ENCODE measurements at regions not wholly inside any gene's neighbourhood (a gene's known extent, or its start where the extent isn't known, plus 50 kb on each side); places are given as distances from the start of the nearest gene placed in this dataset.
"Not testable (repeated sequence)": the region's sequence is repeated elsewhere in the genome, so short reads cannot be mapped to it uniquely, and the experiment has no call there.

GRCh38 chr5:96318569-96319110, 114.4 kb downstream of the PCSK1 start:
- no peak overlapping the region for H3K4me3 ChIP-seq (ENCODE audit: low read depth, poor library complexity, severe bottlenecking)
- intact Hi-C loops (cut with DNase I; ENCODE audit: low total_unique reads), result no loop called here
- no peak for DNase-seq (ENCODE audit: low spot score in 2 of 2)
- 82 to 94% methylated on average over 1 of the region's 1 CpG for WGBS, 2 donors
- no peak for TF ChIP-seq CTCF (IDR thresholded peaks at IDR 0.05)
- TF ChIP-seq POLR2A (IDR thresholded peaks at IDR 0.05), result no peak

GRCh38 chr5:96317945-96318344, 115.1 kb downstream of the PCSK1 start:
- 87 to 88% methylated on average over 3 of the region's 3 CpGs for WGBS, 2 donors
- TF ChIP-seq POLR2A (IDR thresholded peaks at IDR 0.05), result no peak
- no peak overlapping the region for H3K4me3 ChIP-seq (ENCODE audit: low read depth, poor library complexity, severe bottlenecking)
- no peak for DNase-seq (ENCODE audit: low spot score in 2 of 2)
- intact Hi-C loops (cut with DNase I; ENCODE audit: low total_unique reads), result no loop called here

GRCh38 chr5:96316487-96316886, 116.6 kb downstream of the PCSK1 start:
- 49 to 59% methylated on average over 2 of the region's 2 CpGs for WGBS, 2 donors
- TF ChIP-seq POLR2A (IDR thresholded peaks at IDR 0.05) (no peak), CTCF (IDR thresholded peaks at IDR 0.05) (no peak)
- no peak overlapping the region for H3K4me3 ChIP-seq (ENCODE audit: low read depth, poor library complexity, severe bottlenecking)
- DNase-seq (ENCODE audit: low spot score in 2 of 2), result no peak
- intact Hi-C loops (cut with DNase I; ENCODE audit: low total_unique reads), result no loop called here

GRCh38 chr5:96316017-96316416, 117.0 kb downstream of the PCSK1 start:
- intact Hi-C loops (cut with DNase I; ENCODE audit: low total_unique reads), result no loop called here
- no peak for DNase-seq (ENCODE audit: low spot score in 2 of 2)
- TF ChIP-seq POLR2A (IDR thresholded peaks at IDR 0.05), result no peak
- no peak for TF ChIP-seq CTCF (IDR thresholded peaks at IDR 0.05)
- no peak overlapping the region for H3K4me3 ChIP-seq (ENCODE audit: low read depth, poor library complexity, severe bottlenecking)

- intact Hi-C loops (cut with DNase I; ENCODE audit: low total_unique reads), result no loop called here
- no peak for DNase-seq (ENCODE audit: low spot score in 2 of 2)
- H3K4me3 ChIP-seq (ENCODE audit: low read depth, poor library complexity, severe bottlenecking), result no peak overlapping the region
- no peak for TF ChIP-seq CTCF (IDR thresholded peaks at IDR 0.05)
- no peak for TF ChIP-seq POLR2A (IDR thresholded peaks at IDR 0.05)
These were observed 117.6 kb downstream of the PCSK1 start for GRCh38 chr5:96315431-96315830.

GRCh38 chr5:96312383-96312782, 120.7 kb downstream of the PCSK1 start:
- intact Hi-C loops (cut with DNase I; ENCODE audit: low total_unique reads), result no loop called here
- H3K4me3 ChIP-seq (ENCODE audit: low read depth, poor library complexity, severe bottlenecking), result no peak overlapping the region
- TF ChIP-seq POLR2A (IDR thresholded peaks at IDR 0.05) (no peak), CTCF (IDR thresholded peaks at IDR 0.05) (no peak)
- no peak for DNase-seq (ENCODE audit: low spot score in 2 of 2)

- intact Hi-C loops (cut with DNase I; ENCODE audit: low total_unique reads); DNase-seq (ENCODE audit: low spot score in 2 of 2); H3K4me3 ChIP-seq (ENCODE audit: low read depth, poor library complexity, severe bottlenecking): not testable (repeated sequence)
These were observed 126.0 kb downstream of the PCSK1 start for GRCh38 chr5:96307047-96307446.

Measured in lower leg skin (tissue), 4 donors.